ENCODE measurements at regions not wholly inside any gene's neighbourhood (a gene's known extent, or its start where the extent isn't known, plus 50 kb on each side); places are given as distances from the start of the nearest gene placed in this dataset.

DNA sequence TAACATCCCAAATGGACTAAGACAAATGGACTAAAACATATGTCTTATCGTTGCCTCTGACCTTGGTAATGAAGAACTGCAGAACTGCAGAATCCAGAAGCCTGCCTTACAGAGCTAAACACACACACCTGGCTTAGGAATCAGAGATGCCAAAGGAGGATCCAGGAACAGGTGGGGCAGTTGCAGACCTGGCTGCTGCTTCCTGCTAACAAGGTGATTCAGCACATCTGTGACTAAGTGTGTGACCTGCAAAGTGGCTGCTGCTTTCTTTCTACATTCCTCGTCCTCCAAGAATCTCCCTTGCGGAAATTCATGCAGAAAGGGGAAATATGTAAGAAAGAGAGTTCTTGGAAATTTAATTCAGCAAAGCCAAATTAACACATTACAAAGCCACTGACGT, 96.8 kb upstream of the NLGN4X start:
- DNase-seq (ENCODE audit: low spot score): no peak
- no peak for FAIRE-seq

DNA sequence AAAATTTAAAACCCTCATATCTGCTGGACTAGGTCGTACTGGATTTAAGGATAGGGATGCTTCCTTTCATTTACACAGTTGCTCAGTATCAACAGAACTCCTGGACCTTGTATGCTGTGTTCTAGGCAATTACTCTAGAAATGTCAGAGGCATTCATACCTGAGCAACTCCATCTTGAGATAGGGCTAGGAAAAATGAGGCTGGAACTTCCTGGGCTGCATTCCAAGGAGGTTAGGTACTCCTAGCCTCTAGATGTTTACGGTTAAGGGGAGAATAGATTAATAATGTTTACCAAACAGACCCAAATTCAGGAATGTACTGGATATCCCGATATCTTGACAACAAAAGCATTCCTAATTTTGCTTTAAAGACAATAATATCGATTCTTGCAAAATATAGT, 84.7 kb upstream of the NLGN4X start:
- DNase-seq (ENCODE audit: low spot score): no peak
- FAIRE-seq: no peak

DNA sequence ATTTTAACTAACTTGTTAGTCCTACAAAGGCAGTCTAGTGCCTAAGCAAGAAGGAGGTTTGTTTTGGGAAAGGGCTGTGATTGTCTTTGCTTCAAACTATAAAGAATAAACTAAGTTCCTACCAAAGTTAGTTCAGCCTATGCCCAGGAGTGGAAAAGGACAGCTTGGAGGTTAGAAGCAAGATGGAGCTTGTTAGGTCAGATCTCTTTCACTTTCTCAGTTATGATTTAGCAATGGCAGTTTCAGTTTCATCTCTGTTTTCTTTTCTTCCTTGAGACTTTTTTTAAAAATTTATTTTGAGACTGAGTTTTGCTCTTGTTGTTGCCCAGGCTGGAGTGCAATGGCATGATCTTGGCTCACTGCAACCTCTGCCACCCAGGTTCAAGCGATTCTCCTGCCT, 82.9 kb upstream of the NLGN4X start:
- no peak for DNase-seq (ENCODE audit: low spot score)
- FAIRE-seq: no peak

DNA sequence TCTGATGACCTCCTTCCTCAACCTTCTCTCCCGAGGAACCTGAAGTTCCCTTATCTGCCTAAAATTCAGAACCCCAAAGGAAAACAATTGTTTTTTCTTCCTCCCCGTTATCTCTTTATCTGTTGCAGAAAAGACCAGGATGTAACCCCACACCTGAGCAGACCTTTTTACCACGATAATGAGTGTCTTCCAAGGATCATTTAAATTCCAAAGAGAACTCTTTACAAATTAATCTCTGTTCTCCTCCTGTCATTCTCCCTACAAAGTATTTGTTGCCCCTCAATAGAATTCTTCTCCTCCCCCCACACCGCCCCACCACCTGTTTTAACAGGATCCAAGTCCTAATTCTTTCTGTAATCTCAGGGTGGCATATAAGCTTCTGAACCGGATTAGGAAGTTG, 78.5 kb upstream of the NLGN4X start:
- FAIRE-seq (no peak), DNase-seq (ENCODE audit: low spot score) (no peak)

DNA sequence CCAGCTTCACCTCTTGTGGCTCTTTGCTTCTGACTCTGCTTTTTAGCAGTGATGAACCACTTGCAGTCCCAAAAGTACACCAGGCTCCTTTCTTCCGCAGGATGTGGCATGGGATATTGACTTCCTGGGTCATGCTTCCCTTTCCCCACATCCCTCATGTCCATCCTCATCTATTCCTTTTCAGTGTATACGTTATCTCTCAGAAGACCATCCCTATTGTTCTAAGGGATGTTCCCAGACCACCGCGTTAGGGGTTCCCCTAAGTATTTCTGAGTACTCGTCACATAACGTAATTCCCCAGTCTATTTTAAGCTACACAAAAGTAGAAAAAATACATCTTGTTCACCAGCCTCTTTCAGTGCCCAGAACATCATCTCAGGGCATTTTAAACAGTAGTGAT, 71.1 kb upstream of the NLGN4X start:
- no peak for DNase-seq (ENCODE audit: low spot score)
- FAIRE-seq: no peak

DNA sequence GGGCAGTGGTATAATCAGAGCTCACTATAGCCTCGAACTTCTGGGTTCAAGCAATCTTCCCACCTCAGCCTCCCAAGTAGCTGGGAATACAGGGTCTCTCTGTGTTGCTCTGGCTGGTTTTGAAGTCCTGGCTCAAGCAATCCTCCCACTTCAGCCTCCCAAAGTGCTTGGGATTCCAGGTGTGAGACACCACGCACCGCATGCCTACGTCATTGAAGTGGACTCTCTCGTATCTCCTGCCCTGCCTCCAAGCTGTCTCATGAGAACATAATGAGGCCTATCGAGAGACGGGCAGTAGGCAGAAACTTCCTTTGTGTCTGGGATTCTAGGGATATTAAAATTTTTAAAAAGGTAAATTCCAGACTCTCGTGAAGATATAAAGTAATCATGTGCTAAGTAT, 65.0 kb upstream of the NLGN4X start:
- DNase-seq (ENCODE audit: low spot score) (no peak), FAIRE-seq (no peak)

DNA sequence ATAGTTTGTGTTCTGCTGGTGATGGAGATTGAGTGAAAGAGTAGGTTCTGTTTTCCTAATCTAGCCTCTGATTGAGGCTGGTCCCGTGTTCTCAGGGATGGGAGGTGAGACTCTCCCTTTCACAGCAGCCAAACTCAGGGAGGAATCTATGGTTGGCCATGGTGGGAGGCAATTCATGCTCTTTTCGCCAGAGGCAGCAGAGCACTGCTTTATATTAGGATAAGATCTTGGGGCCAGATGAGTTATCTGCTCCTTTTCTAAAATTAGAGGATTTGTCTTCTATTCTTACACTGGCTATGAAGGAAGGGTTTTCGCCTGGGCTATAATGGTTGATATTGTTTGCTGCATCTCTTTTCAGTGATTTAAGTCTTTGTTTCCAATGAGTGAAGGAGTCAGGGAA, 63.9 kb upstream of the NLGN4X start:
- FAIRE-seq: no peak
- DNase-seq (ENCODE audit: low spot score): no peak

DNA sequence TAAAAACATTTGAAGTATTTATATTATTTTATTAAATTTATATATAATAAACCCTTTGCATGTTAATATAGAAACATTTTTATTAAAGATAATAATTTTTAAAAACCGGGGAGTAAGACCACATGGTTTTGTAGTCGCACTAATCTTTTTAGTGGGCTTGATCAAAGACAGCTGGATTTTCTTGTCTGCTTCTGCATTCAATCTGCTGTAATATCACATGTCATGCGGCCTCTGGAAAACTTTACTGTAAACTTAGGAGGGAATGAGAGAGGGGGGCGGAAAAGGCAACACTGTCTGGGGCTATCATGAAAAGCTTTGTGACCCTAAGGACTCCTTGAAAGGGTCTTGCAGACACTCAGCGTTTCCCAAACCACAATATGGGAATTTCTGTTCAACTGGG, 62.8 kb upstream of the NLGN4X start:
- DNase-seq (ENCODE audit: low spot score): no peak
- no peak for FAIRE-seq

DNA sequence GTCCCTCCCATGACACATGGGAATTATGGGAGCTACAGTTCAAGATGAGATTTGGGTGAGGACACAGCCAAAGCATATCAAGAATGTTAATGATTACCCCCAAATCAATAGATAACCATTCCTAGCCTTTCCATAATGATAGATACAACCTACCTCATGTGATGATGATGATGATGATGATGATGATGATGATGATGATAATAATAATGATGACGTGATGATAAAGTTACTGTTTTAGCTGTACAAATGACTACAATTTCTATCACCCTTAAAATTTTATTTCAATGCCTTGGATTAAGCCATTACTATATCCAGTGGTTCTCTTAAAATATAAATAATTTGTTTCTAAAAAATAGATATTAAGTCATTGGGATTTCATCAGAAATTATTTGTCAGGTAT, 55.2 kb upstream of the NLGN4X start:
- DNase-seq (ENCODE audit: low spot score) (no peak), FAIRE-seq (no peak)

DNA sequence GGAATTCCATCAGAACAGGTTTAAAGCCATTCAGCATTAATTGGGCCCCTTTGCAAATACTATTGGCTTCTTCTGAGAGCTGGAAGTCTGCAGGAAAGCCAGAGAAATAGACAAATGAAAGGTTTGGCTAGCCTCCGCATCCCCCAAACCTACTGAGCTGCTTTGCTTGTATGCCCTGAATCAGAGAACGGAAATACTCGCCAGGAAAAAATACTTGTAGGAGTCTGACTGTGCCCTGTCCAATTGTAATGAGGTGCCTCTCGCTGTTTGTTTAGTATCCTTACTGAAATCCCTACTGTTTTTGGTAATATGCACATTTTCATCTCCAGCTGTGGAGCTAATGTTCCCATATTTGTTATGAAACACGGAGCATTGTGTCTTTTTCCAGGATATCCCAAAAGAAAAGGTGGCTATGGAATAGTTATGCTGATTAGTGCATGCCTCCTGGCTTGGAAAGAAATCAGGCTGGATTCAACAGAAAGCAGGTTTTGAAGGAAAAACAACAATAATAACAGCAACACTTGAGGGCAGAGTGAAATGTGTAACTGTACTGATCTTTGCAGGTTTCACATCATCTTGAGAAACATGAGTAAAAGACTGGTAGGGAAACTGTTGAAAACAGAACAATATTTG, 50.7 kb upstream of the NLGN4X start:
- FAIRE-seq (no peak), DNase-seq (ENCODE audit: low spot score) (no peak)
